BJ (cell line): ENCODE measurements at regions not wholly inside any gene's neighbourhood (a gene's known extent, or its start where the extent isn't known, plus 50 kb on each side); places are given as distances from the start of the nearest gene placed in this dataset.

Experiments used
- CTCF ChIA-PET: fragments of 350-600 bp; formaldehyde crosslinking; extraction: SDS; loops from one replicate; lab custom pipeline; 2021; ENCODE audit warnings: antibody characterized with exemption, inconsistent platforms; lab: Yijun Ruan, JAX
- POLR2A ChIA-PET: fragments of 300-600 bp; sonication (Branson Sonifier 250); formaldehyde crosslinking; extraction: SDS; loops from one replicate; lab custom pipeline; 2021; ENCODE audit warnings: antibody characterized with exemption; lab: Charles Lee
- DNase-seq: peaks from one replicate; pipeline ENCODE4 v3.0.0-alpha.2; 2011; ENCODE audit warnings: low read depth
- H3K27me3 ChIP-seq: 2 replicates; pipeline ENCODE4 v1.6.0; 2011; ENCODE audit warnings: low read length; ENCODE audit not compliant: control insufficient read depth, insufficient read depth
- H3K36me3 ChIP-seq: 2 replicates; pipeline ENCODE4 v1.5.1; 2011; ENCODE audit warnings: low read length; ENCODE audit not compliant: control insufficient read depth, insufficient read depth
- H3K4me3 ChIP-seq: 2 replicates; pipeline ENCODE4 v1.5.1; 2011; ENCODE audit warnings: low read depth, mild to moderate bottlenecking, control low read depth, low read length
- TF ChIP-seq, protein P1 (sequence below): IDR thresholded peaks from 2 replicates; pipeline ENCODE4 v1.5.1; 2011; ENCODE audit warnings: low read depth, mild to moderate bottlenecking, control low read depth, inconsistent platforms, low read length, moderate library complexity; ENCODE audit not compliant: insufficient read depth

DNA sequence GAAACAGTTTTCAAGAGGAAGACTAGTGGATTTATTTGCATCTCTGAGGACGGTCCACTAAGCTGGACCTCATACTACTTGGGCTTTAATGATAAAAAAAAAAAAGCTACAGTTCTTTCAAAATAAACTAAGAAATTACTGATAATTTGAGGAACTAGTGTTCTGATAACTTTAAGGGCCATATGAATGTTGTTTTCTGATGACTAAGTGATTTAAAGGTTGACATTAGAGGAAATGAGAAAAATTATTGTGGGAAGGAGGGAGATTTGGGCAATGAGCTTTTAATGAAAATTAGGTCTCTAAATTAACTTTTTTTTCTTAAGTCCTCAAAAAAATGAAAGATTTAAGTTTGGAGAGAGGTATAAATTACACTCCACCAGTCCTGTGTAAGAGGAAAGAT, 60.8 kb upstream of the IL2 start:
- DNase-seq: no peak
- TF ChIP-seq, protein P1, sequence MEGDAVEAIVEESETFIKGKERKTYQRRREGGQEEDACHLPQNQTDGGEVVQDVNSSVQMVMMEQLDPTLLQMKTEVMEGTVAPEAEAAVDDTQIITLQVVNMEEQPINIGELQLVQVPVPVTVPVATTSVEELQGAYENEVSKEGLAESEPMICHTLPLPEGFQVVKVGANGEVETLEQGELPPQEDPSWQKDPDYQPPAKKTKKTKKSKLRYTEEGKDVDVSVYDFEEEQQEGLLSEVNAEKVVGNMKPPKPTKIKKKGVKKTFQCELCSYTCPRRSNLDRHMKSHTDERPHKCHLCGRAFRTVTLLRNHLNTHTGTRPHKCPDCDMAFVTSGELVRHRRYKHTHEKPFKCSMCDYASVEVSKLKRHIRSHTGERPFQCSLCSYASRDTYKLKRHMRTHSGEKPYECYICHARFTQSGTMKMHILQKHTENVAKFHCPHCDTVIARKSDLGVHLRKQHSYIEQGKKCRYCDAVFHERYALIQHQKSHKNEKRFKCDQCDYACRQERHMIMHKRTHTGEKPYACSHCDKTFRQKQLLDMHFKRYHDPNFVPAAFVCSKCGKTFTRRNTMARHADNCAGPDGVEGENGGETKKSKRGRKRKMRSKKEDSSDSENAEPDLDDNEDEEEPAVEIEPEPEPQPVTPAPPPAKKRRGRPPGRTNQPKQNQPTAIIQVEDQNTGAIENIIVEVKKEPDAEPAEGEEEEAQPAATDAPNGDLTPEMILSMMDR: no peak
- Histone ChIP-seq H3K36me3 (no peaks in the 10 kb centered on the region), H3K4me3 (no peak overlapping the region), H3K27me3 (peaks cover 1% of the 10 kb centered on the region; the same call in 1 of the 2 replicates)
- ChIA-PET CTCF (interaction anchor here (0.7 kb wide), 1 partner anchor 280 kb away, joined by 3 read pairs; no protein-coding TSS in a partner anchor), POLR2A (no interaction called here)

DNA sequence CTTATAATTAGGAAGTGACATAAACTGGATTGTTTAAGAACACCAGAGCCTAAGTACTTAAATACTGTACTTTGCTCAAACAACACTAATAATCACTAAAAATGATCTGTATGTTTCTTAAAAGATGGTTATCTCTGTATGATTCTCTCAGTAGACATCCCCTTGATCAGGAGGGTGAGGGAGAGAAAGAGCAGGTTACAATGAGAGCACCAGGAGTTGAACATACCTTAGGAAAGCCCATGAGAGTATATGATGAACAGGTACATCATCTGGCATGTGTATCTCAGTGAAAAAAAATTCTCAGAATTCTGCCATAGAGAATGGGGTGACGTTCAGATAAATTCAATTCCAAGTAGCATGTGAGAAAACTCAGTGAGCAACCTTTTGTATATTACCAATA, 59.9 kb upstream of the IL2 start:
- no peak for DNase-seq
- ChIA-PET POLR2A (no interaction called here), CTCF (no interaction called here)
- TF ChIP-seq, protein P1: no peak
- no peak overlapping the region for H3K4me3 ChIP-seq
- no peaks in the 10 kb centered on the region for H3K36me3 ChIP-seq
- peaks cover 1% of the 10 kb centered on the region; the same call in 1 of the 2 replicates for H3K27me3 ChIP-seq

DNA sequence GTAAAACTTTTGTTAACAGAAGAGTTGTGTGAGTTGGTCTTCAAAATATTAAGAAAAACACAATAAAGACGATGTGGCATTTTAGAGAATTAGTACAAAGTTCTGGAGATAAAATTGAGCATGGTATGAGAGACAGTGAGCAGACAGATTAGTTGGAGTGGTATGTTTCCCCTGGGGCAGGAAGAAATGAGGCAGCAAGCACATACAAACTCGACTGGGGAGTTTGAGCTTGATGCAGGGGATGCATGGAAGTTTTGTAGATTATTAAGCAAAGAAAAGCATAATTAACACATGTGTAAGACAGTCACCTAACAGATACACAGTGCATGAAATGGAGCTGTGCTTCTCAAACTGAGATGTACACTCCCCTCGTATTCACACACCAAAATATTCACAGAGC, 58.1 kb upstream of the IL2 start:
- Histone ChIP-seq H3K27me3 (peaks cover 1% of the 10 kb centered on the region; the same call in 1 of the 2 replicates), H3K4me3 (no peak overlapping the region), H3K36me3 (no peaks in the 10 kb centered on the region)
- TF ChIP-seq, protein P1: no peak
- CTCF ChIA-PET: no interaction called here
- POLR2A ChIA-PET: no interaction called here
- DNase-seq: no peak

DNA sequence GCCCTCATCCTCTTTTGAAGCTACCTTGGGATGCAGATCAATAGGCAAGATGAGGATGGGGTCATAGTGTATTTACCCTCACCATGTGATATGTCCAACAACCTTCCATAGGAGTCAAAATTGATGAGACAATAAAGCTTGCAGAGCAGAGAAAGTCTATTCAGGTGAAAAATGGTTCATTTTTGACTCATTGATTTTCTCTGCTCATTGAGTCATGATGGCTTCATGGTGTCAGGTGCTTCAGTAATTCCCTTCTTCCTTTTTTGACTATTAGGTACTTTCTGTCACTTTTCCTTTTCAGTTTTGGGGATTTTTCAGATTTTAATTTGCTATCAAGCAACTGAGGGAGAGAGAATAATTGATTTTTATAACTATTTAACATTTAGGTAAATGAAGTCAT, 55.9 kb upstream of the IL2 start:
- TF ChIP-seq, protein P1: no peak
- Histone ChIP-seq H3K27me3 (peaks cover 1% of the 10 kb centered on the region; the same call in 1 of the 2 replicates), H3K4me3 (no peak overlapping the region), H3K36me3 (no peaks in the 10 kb centered on the region)
- DNase-seq: no peak
- CTCF ChIA-PET: no interaction called here
- POLR2A ChIA-PET: no interaction called here

DNA sequence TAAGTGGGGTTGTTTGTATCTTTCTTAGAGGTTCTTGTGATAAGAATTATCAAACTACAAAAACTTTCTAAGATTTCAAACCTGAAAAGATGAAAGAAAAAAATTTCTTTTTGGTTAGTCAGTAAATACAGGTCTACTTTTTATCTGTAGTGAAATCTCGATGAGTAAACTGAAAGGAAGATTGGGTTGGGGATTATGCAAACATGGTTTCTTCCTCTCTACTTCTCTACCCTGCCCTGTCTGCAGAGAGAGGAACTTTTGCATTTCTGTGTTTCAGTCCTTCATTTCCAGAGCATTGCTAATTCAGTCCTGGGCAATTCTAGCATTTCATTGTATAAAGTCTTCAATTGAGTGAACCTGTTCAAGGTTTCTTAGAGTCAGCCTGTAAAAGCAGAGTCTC, 51.6 kb upstream of the IL2 start:
- TF ChIP-seq, protein P1: 0 out of 2 replicates have a peak, but pooled peaks have one; percentile 2
- ChIA-PET POLR2A (no interaction called here), CTCF (no interaction called here)
- Histone ChIP-seq H3K36me3 (no peaks in the 10 kb centered on the region), H3K4me3 (no peak overlapping the region), H3K27me3 (no peaks in the 10 kb centered on the region; the same call in 1 of the 2 replicates)
- no peak for DNase-seq
